ENCODE measurements at regions not wholly inside any gene's neighbourhood (a gene's known extent, or its start where the extent isn't known, plus 50 kb on each side); places are given as distances from the start of the nearest gene placed in this dataset.

DNA sequence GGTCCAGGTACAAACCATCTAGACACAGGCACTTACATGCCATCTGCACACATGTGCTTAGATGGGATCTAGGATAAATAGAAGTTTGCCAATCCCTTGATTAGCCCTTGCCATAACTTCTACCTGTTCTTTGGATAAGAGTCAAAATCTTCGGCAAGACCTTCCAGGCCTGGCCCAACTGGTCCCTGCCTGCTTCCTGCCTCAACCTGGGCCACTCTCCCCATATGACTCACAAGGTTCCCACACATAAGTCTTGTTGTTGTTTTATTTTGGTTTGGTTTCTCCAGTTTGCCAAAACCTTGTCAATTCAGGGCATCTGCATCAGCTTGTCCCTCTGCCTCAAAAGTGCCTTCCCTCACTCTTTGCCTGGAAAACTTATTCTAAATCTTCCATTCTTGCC, 95.3 kb upstream of the XYLT1 start:
- intact Hi-C loops (cut with DNase I) = no loop called here
- WGBS, 3 donors = 42 to 91% (median 81%) methylated on average over 1 of the region's 1 CpG
- Histone ChIP-seq H3K27me3 (no peaks in the 10 kb centered on the region), H3K4me3 (no peak overlapping the region), H3K9me3 (no peaks in the 10 kb centered on the region), H3K27ac (no peak overlapping the region), H3K36me3 (no peaks in the 10 kb centered on the region), H3K4me1 (ENCODE audit: insufficient read depth) (no peaks in the 10 kb centered on the region)
- no peak for DNase-seq
- TF ChIP-seq EP300 (IDR thresholded peaks at IDR 0.05) (no peak), POLR2A (IDR thresholded peaks at IDR 0.05) (no peak)
- TF ChIP-seq, protein P1, sequence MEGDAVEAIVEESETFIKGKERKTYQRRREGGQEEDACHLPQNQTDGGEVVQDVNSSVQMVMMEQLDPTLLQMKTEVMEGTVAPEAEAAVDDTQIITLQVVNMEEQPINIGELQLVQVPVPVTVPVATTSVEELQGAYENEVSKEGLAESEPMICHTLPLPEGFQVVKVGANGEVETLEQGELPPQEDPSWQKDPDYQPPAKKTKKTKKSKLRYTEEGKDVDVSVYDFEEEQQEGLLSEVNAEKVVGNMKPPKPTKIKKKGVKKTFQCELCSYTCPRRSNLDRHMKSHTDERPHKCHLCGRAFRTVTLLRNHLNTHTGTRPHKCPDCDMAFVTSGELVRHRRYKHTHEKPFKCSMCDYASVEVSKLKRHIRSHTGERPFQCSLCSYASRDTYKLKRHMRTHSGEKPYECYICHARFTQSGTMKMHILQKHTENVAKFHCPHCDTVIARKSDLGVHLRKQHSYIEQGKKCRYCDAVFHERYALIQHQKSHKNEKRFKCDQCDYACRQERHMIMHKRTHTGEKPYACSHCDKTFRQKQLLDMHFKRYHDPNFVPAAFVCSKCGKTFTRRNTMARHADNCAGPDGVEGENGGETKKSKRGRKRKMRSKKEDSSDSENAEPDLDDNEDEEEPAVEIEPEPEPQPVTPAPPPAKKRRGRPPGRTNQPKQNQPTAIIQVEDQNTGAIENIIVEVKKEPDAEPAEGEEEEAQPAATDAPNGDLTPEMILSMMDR (IDR thresholded peaks at IDR 0.05) = no peak

DNA sequence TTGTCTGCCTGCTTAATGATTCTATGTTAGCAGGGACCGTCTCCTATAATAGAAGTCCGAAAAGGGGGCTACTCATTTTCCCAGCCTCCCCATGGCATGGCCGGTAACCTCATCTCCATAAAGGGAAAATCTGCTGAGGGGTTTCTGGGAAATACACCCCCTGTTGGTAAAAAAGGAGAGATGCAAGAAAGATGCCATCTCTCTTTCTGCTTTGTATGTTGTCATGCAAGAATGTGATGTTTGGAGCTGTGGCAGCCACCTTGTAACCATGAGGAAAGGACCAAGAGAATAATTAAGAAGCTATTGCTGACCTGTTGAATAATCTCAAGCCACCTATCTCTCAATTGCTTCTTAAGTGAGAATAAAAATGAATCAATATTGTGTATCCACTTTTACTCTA, 94.8 kb upstream of the XYLT1 start:
- no peaks in the 10 kb centered on the region for H3K27me3 ChIP-seq
- H3K4me3 ChIP-seq = no peak overlapping the region
- no peak for DNase-seq
- WGBS, 3 donors = 91 to 96% (median 92%) methylated on average over 3 of the region's 3 CpGs
- no peaks in the 10 kb centered on the region for H3K9me3 ChIP-seq
- intact Hi-C loops (cut with DNase I) = no loop called here
- TF ChIP-seq, protein P1 (IDR thresholded peaks at IDR 0.05) = no peak
- TF ChIP-seq EP300 (IDR thresholded peaks at IDR 0.05) = no peak
- TF ChIP-seq POLR2A (IDR thresholded peaks at IDR 0.05) = no peak
- no peak overlapping the region for H3K27ac ChIP-seq
- no peaks in the 10 kb centered on the region for H3K36me3 ChIP-seq
- H3K4me1 ChIP-seq (ENCODE audit: insufficient read depth) = no peaks in the 10 kb centered on the region

DNA sequence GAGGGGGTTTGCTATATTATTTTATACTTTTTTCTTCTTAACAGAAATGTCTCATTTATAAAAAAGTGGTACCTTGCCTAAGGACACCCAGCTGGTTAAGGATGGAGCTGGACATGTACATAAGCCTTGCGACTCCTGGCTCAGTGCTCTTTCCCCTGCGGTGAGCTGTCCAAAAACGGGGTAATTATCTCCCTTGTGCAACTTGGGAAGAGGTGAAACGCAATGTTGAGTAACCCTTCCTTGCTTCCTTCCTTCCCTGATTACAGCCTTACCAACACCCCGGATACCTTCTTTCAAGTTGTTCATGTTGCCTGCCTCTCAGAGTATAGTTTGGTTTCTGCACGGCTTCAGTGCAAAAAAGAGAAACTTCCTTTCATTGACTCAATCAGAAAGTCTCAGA, 94.1 kb upstream of the XYLT1 start:
- DNase-seq = no peak
- H3K27ac ChIP-seq = no peak overlapping the region
- no peaks in the 10 kb centered on the region for H3K27me3 ChIP-seq
- no peaks in the 10 kb centered on the region for H3K36me3 ChIP-seq
- TF ChIP-seq EP300 (IDR thresholded peaks at IDR 0.05) (no peak), POLR2A (IDR thresholded peaks at IDR 0.05) (no peak)
- TF ChIP-seq, protein P1 (IDR thresholded peaks at IDR 0.05) = no peak
- H3K9me3 ChIP-seq = no peaks in the 10 kb centered on the region
- intact Hi-C loops (cut with DNase I) = no loop called here
- H3K4me3 ChIP-seq = no peak overlapping the region
- H3K4me1 ChIP-seq (ENCODE audit: insufficient read depth) = no peaks in the 10 kb centered on the region
- WGBS, 3 donors = 72 to 74% (median 74%) methylated on average over 6 of the region's 6 CpGs

DNA sequence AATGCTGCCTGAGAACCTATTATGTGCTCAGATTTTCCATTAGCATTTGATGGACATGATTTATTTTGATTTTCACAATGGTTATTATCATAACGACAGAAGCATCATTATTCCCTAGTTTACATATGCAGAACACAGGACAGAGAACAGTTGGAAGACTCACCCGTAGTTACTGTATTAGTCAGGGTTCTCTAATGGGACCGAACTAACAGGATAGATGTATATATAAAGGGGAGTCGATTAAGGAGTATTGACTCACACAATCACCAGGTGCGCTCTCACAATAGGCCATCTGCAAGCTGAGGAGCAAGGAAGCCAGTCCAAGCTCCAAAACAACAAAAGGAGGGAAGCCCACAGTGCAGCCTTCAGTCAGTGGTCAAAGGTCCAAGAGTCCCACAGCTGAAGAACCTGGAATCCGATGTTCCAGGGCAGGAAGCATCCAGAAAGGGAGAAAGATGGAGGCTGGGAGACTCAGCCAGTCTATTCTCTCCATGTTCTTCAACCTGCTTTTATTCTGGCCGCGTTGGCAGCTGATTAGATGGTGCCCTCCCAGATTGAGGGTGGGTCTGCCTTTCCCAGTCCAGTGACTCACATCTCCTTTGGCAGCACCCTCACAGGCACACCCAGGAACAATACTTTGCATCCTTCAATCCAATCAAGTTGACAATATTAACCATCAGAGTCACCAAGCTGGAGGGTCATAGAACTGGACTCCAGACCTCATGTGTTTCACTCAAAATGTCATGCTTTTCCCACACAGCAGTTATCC, 92.7 kb upstream of the XYLT1 start:
- H3K36me3 ChIP-seq = no peaks in the 10 kb centered on the region
- no peaks in the 10 kb centered on the region for H3K27me3 ChIP-seq
- WGBS, 3 donors = 73 to 81% (median 80%) methylated on average over 8 of the region's 8 CpGs
- no peaks in the 10 kb centered on the region for H3K4me1 ChIP-seq (ENCODE audit: insufficient read depth)
- DNase-seq = no peak
- TF ChIP-seq POLR2A (IDR thresholded peaks at IDR 0.05) (no peak), EP300 (IDR thresholded peaks at IDR 0.05) (no peak)
- TF ChIP-seq, protein P1 (IDR thresholded peaks at IDR 0.05) = no peak
- H3K27ac ChIP-seq = no peak overlapping the region
- H3K9me3 ChIP-seq = no peaks in the 10 kb centered on the region
- intact Hi-C loops (cut with DNase I) = no loop called here
- H3K4me3 ChIP-seq = no peak overlapping the region

Measured in ovary (tissue), 7 donors.